K562 (cell line): ENCODE measurements at regions not wholly inside any gene's neighbourhood (a gene's known extent, or its start where the extent isn't known, plus 50 kb on each side); places are given as distances from the start of the nearest gene placed in this dataset.

Experiments used
- ATAC-seq: fragments of 200-7000 bp; cut with Tn5 transposase; 3 replicates; pipeline ENCODE4 v1.9.1; 2020; ENCODE audit warnings: moderate library complexity
- BruUV-seq: library from RNA; stranded (reverse); fragments of 400-500 nt; replicated peaks from 2 replicates; lab custom pipeline; 2021; lab: Mats Ljungman, UMichigan
- CTCF ChIA-PET: fragments of 300-600 bp; formaldehyde crosslinking; extraction: SDS; loops from one replicate; lab custom pipeline; 2021; ENCODE audit warnings: low intra/inter-chr PET ratio; lab: Yijun Ruan, JAX
- POLR2A ChIA-PET: fragments of 300-600, 350-650 bp; sonication (Branson Sonifier 250); formaldehyde crosslinking; extraction: SDS; loops from one replicate; lab custom pipeline; 2021; ENCODE audit warnings: antibody characterized with exemption, inconsistent platforms; lab: Yijun Ruan, JAX
- DNase-seq, 4 experiments: peaks; one replicate each; pipeline versions ENCODE4 v3.0.0 to v3.0.0-alpha.2; 2011 to 2018; ENCODE audit warnings: low spot score in 3 of 4, mixed read lengths in 3 of 4; ENCODE audit errors: extremely low read depth in 1 of 4
- FAIRE-seq: peaks from 2 replicates; lab custom pipeline; 2011; peaks lifted over from hg19 to GRCh38; lab: Jason Lieb, UNC
- H2AFZ ChIP-seq: 2 replicates; pipeline ENCODE4 v1.6.0; 2011; ENCODE audit warnings: low read depth, low read length, control low read depth, inconsistent platforms
- H3K27ac ChIP-seq: fragments of 200-600 bp; 3 replicates; pipeline ENCODE4 v1.8.0; 2011; ENCODE audit warnings: low read depth, mild to moderate bottlenecking, control low read depth, inconsistent platforms, low read length, moderate library complexity, mixed read lengths; ENCODE audit errors: extremely low read depth
- H3K27me3 ChIP-seq, 2 experiments: fragments of 300-600 bp in 1 of 2; 2 replicates in 1 of 2; 3 replicates in 1 of 2; pipeline versions ENCODE4 v1.6.0 to v1.8.0; 2011; ENCODE audit warnings: inconsistent platforms in 2 of 2, low read length in 2 of 2, mild to moderate bottlenecking in 1 of 2, mixed read lengths in 1 of 2, moderate library complexity in 1 of 2; ENCODE audit not compliant: control insufficient read depth in 2 of 2, insufficient read depth in 2 of 2
- H3K36me3 ChIP-seq: fragments of 300-600 bp; 3 replicates; pipeline ENCODE4 v1.8.0; 2011; ENCODE audit warnings: mild to moderate bottlenecking, low read length, inconsistent platforms; ENCODE audit not compliant: control insufficient read depth, insufficient read depth
- H3K4me1 ChIP-seq, 2 experiments: fragments of 200-600 bp in 1 of 2; replicated peaks in 1 of 2; 2 replicates in 1 of 2; 3 replicates in 1 of 2; pipeline versions ENCODE4 v1.5.1 to v1.8.0; 2011; ENCODE audit warnings: inconsistent platforms in 2 of 2, low read length in 2 of 2, mild to moderate bottlenecking in 1 of 2, mixed read lengths in 1 of 2, moderate library complexity in 1 of 2; ENCODE audit not compliant: control insufficient read depth in 2 of 2, insufficient read depth in 2 of 2
- H3K4me2 ChIP-seq: 2 replicates; pipeline ENCODE4 v1.6.1; 2011; ENCODE audit warnings: low read length, control low read depth, inconsistent platforms, mixed read lengths; ENCODE audit not compliant: insufficient read depth
- H3K4me3 ChIP-seq: fragments of 200-600 bp; sonication (generic), shearing (Covaris generic); 2 replicates; pipeline ENCODE4 v1.5.1; 2016; ENCODE audit warnings: control low read depth, inconsistent platforms
- H3K79me2 ChIP-seq: fragments of 200-600 bp; 3 replicates; pipeline ENCODE4 v1.8.0; 2011; ENCODE audit warnings: low read length, inconsistent platforms; ENCODE audit not compliant: control insufficient read depth, insufficient read depth
- H3K9ac ChIP-seq, 2 experiments: 2 replicates each; pipeline versions ENCODE4 v1.6.0 to v1.6.1; 2011; ENCODE audit warnings: low read depth in 2 of 2, low read length in 2 of 2, control low read depth in 1 of 2, inconsistent platforms in 1 of 2, mild to moderate bottlenecking in 1 of 2, mixed read lengths in 1 of 2; ENCODE audit not compliant: insufficient read depth in 1 of 2
- H3K9me1 ChIP-seq: one replicate; pipeline ENCODE4 v1.6.0; 2011; ENCODE audit warnings: inconsistent platforms, mild to moderate bottlenecking, low read length, moderate library complexity; ENCODE audit not compliant: control insufficient read depth, insufficient read depth
- H3K9me3 ChIP-seq: replicated peaks from 2 replicates; pipeline ENCODE4 v1.5.1; 2011; ENCODE audit warnings: low read depth, low read length, inconsistent platforms; ENCODE audit not compliant: control insufficient read depth, insufficient read depth
- H4K20me1 ChIP-seq: replicated peaks from 2 replicates; pipeline ENCODE4 v1.6.1; 2011; ENCODE audit warnings: low read length, inconsistent platforms, mixed read lengths; ENCODE audit not compliant: control insufficient read depth, insufficient read depth
- ARHGAP35 ChIP-seq: fragments of 450-650 bp; IDR thresholded peaks from 2 replicates; pipeline ENCODE4 v1.6.1; 2018; ENCODE audit not compliant: partially characterized antibody
- ATF1 ChIP-seq, 2 experiments: fragments of 450-650 bp in 1 of 2; IDR thresholded peaks; 2 replicates each; pipeline ENCODE4 v1.6.1; 2016; ENCODE audit warnings: missing compliant biosample characterization in 1 of 2, missing genetic modification characterization in 1 of 2
- CBX5 ChIP-seq: IDR thresholded peaks from 2 replicates; pipeline ENCODE4 v1.6.1; 2014; ENCODE audit warnings: low read depth, borderline replicate concordance
- ELF1 ChIP-seq: fragments of 200-800 bp; sonication (Bioruptor generic); IDR thresholded peaks from 2 replicates; pipeline ENCODE4 v1.6.1; 2016; ENCODE audit warnings: missing genetic modification characterization, missing compliant biosample characterization
- NFRKB ChIP-seq: fragments of 450-650 bp; IDR thresholded peaks from 2 replicates; pipeline ENCODE4 v1.6.1; 2016; ENCODE audit warnings: low read depth
- POLR3G ChIP-seq: IDR thresholded peaks from 2 replicates; pipeline ENCODE4 v1.6.1; 2011; ENCODE audit not compliant: insufficient read length, insufficient replicate concordance; ENCODE audit errors: extremely low read depth
- RBM22 ChIP-seq: fragments of 200-400 bp; formaldehyde crosslinking; IDR thresholded peaks from 2 replicates; pipeline ENCODE4 v1.6.1; 2018; ENCODE audit warnings: low read length, low read depth; ENCODE audit not compliant: poor library complexity, severe bottlenecking
- SP2 ChIP-seq: IDR thresholded peaks from 2 replicates; pipeline ENCODE4 v1.6.1; 2011; ENCODE audit warnings: mild to moderate bottlenecking, low read depth, low read length, moderate library complexity; ENCODE audit not compliant: poor library complexity, severe bottlenecking; ENCODE audit errors: extremely low read depth
- SRSF7 ChIP-seq: fragments of 200-400 bp; formaldehyde crosslinking; optimal IDR thresholded peaks from 2 replicates; pipeline ENCODE3; 2017; ENCODE audit warnings: mild to moderate bottlenecking, low read depth, low read length
- ZNF232 ChIP-seq: sonication (generic); formaldehyde crosslinking; IDR thresholded peaks from 2 replicates; pipeline ENCODE4 v1.8.0; 2022; ENCODE audit warnings: mild to moderate bottlenecking, missing genetic modification reagents
- ZNF444 ChIP-seq: fragments of 250-450 bp; sonication (Bioruptor Pico); IDR thresholded peaks from 2 replicates; pipeline ENCODE4 v1.4.0; 2020; ENCODE audit warnings: mild to moderate bottlenecking, moderate library complexity
- WGBS: fragments of 100-300 bp; shearing (Covaris generic); methylation state at CpG from one replicate; pipeline ENCODE4 v1.1.6; 2016; ENCODE audit warnings: low coverage, mixed read lengths; ENCODE audit not compliant: insufficient coverage; ENCODE audit errors: missing lambda C conversion rate; 5-methylcytosine and 5-hydroxymethylcytosine counted together
- in situ Hi-C: fragments of 300-500 bp; cut with MboI; formaldehyde crosslinking; loops from 4 replicates; pipeline ENCODE4 v1.15.0; 2018; ENCODE audit warnings: inconsistent platforms, mixed read lengths
- intact Hi-C: fragments of 100-400 bp; cut with micrococcal nuclease; formaldehyde crosslinking; loops from 2 replicates; pipeline ENCODE4 v1.14.2; 2022
- TF ChIP-seq, protein P1 (sequence below), 2 experiments: fragments of 150-350 bp in 1 of 2; IDR thresholded peaks; 2 replicates each; pipeline ENCODE4 v1.6.1; 2012 to 2016; ENCODE audit warnings: low read depth in 2 of 2, low read length in 2 of 2, mild to moderate bottlenecking in 1 of 2, moderate library complexity in 1 of 2
- TF ChIP-seq, protein P2 (sequence below): sonication (generic); formaldehyde crosslinking; IDR thresholded peaks from 2 replicates; pipeline ENCODE4 v1.5.0; 2020; ENCODE audit warnings: missing genetic modification reagents
- TF ChIP-seq, protein P3 (sequence below): sonication (generic); formaldehyde crosslinking; IDR thresholded peaks from 2 replicates; pipeline ENCODE4 v1.8.0; 2022; ENCODE audit warnings: mild to moderate bottlenecking, missing genetic modification reagents
- TF ChIP-seq, protein P4 (sequence below): fragments of 450-650 bp; conservative IDR thresholded peaks from 2 replicates; pipeline ENCODE4 v1.6.1; 2016; ENCODE audit warnings: missing genetic modification characterization, low read depth, mild to moderate bottlenecking, missing compliant biosample characterization, moderate library complexity

DNA sequence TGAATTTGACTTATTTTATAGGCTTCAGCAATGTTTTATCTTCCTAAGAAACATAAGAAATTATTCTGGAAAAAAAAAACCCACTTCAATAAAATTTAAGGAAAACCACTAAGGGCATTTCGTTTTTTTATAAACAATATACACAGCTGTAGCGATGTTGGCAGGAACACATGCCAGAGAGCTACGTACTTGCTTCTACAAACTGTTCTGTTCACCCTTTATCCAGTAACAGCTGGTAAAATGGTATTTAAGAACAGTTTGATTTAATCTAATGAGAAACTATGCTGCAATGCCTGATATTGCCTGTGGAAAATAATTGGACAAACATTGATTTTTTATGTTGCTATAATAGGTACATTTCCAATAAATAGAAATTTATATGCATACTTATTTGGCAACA, 137.2 kb upstream of the DACH1 start:
- H3K9ac ChIP-seq, result no peak overlapping the region
- no TSS peak for BruUV-seq
- no peaks in the 10 kb centered on the region for H3K27me3 ChIP-seq
- DNase-seq (no peak), ATAC-seq (no peak), FAIRE-seq (no peak)
- intact Hi-C loops (no loop called here), in situ Hi-C loops (no loop called here)
- no peaks in the 10 kb centered on the region for H3K79me2 ChIP-seq
- no peak overlapping the region for H3K27ac ChIP-seq
- no peaks in the 10 kb centered on the region for H3K9me3 ChIP-seq
- no peak overlapping the region for H3K4me3 ChIP-seq
- H3K9me1 ChIP-seq, result no peaks in the 10 kb centered on the region
- CTCF ChIA-PET, result no interaction called here
- POLR2A ChIA-PET, result no interaction called here
- H4K20me1 ChIP-seq, result no peaks in the 10 kb centered on the region
- H3K36me3 ChIP-seq, result no peaks in the 10 kb centered on the region
- H3K4me1 ChIP-seq, result no peaks in the 10 kb centered on the region
- no peak overlapping the region for H3K4me2 ChIP-seq
- WGBS, result 0% methylated on average over 3 of the region's 3 CpGs
- H2AFZ ChIP-seq, result no peak overlapping the region
- TF ChIP-seq POLR3G (no peak), NFRKB (no peak), CBX5 (no peak), RBM22 (no peak), ATF1 (CRISPR knock-in tag; IDR thresholded peaks at IDR 0.05) (no peak), ATF1 (tag; IDR thresholded peaks at IDR 0.05) (no peak), SP2 (no peak), ARHGAP35 (no peak), SRSF7 (no peak), ELF1 (no peak), ZNF232 (CRISPR knock-in tag) (no peak), ZNF444 (CRISPR knock-in tag) (no peak)
- TF ChIP-seq, protein P1, sequence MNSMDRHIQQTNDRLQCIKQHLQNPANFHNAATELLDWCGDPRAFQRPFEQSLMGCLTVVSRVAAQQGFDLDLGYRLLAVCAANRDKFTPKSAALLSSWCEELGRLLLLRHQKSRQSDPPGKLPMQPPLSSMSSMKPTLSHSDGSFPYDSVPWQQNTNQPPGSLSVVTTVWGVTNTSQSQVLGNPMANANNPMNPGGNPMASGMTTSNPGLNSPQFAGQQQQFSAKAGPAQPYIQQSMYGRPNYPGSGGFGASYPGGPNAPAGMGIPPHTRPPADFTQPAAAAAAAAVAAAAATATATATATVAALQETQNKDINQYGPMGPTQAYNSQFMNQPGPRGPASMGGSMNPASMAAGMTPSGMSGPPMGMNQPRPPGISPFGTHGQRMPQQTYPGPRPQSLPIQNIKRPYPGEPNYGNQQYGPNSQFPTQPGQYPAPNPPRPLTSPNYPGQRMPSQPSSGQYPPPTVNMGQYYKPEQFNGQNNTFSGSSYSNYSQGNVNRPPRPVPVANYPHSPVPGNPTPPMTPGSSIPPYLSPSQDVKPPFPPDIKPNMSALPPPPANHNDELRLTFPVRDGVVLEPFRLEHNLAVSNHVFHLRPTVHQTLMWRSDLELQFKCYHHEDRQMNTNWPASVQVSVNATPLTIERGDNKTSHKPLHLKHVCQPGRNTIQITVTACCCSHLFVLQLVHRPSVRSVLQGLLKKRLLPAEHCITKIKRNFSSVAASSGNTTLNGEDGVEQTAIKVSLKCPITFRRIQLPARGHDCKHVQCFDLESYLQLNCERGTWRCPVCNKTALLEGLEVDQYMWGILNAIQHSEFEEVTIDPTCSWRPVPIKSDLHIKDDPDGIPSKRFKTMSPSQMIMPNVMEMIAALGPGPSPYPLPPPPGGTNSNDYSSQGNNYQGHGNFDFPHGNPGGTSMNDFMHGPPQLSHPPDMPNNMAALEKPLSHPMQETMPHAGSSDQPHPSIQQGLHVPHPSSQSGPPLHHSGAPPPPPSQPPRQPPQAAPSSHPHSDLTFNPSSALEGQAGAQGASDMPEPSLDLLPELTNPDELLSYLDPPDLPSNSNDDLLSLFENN (IDR thresholded peaks at IDR 0.05; ENCODE audit: low read depth in 2 of 2, low read length in 2 of 2), result no peak
- TF ChIP-seq, protein P2, sequence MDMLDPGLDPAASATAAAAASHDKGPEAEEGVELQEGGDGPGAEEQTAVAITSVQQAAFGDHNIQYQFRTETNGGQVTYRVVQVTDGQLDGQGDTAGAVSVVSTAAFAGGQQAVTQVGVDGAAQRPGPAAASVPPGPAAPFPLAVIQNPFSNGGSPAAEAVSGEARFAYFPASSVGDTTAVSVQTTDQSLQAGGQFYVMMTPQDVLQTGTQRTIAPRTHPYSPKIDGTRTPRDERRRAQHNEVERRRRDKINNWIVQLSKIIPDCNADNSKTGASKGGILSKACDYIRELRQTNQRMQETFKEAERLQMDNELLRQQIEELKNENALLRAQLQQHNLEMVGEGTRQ (CRISPR knock-in tag), result no peak
- TF ChIP-seq, protein P3, sequence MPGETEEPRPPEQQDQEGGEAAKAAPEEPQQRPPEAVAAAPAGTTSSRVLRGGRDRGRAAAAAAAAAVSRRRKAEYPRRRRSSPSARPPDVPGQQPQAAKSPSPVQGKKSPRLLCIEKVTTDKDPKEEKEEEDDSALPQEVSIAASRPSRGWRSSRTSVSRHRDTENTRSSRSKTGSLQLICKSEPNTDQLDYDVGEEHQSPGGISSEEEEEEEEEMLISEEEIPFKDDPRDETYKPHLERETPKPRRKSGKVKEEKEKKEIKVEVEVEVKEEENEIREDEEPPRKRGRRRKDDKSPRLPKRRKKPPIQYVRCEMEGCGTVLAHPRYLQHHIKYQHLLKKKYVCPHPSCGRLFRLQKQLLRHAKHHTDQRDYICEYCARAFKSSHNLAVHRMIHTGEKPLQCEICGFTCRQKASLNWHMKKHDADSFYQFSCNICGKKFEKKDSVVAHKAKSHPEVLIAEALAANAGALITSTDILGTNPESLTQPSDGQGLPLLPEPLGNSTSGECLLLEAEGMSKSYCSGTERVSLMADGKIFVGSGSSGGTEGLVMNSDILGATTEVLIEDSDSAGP (CRISPR knock-in tag), result no peak
- TF ChIP-seq, protein P4, sequence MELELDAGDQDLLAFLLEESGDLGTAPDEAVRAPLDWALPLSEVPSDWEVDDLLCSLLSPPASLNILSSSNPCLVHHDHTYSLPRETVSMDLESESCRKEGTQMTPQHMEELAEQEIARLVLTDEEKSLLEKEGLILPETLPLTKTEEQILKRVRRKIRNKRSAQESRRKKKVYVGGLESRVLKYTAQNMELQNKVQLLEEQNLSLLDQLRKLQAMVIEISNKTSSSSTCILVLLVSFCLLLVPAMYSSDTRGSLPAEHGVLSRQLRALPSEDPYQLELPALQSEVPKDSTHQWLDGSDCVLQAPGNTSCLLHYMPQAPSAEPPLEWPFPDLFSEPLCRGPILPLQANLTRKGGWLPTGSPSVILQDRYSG, result no peak
